Brain microvascular endothelial cell (primary cell): ENCODE measurements at regions not wholly inside any gene's neighbourhood (a gene's known extent, or its start where the extent isn't known, plus 50 kb on each side); places are given as distances from the start of the nearest gene placed in this dataset.
"Not testable (repeated sequence)": the region's sequence is repeated elsewhere in the genome, so short reads cannot be mapped to it uniquely, and the experiment has no call there.

Experiments
- DNase-seq: peaks from one replicate; pipeline ENCODE4 v3.0.0-alpha.2; 2020
- H3K27ac ChIP-seq: fragments of 250-450 bp; sonication (Bioruptor Pico); 2 replicates; pipeline ENCODE4 v1.5.1; 2020; ENCODE audit warnings: mild to moderate bottlenecking, moderate library complexity
- H3K27me3 ChIP-seq: fragments of 250-450 bp; sonication (Bioruptor Pico); replicated peaks from 2 replicates; pipeline ENCODE4 v1.5.1; 2020; ENCODE audit warnings: mild to moderate bottlenecking
- H3K36me3 ChIP-seq: fragments of 250-450 bp; sonication (Bioruptor Pico); replicated peaks from 2 replicates; pipeline ENCODE4 v1.5.1; 2020; ENCODE audit warnings: mild to moderate bottlenecking
- H3K4me3 ChIP-seq: 2 replicates; pipeline ENCODE4 v1.5.1; 2011; ENCODE audit warnings: low read depth, mild to moderate bottlenecking, control low read depth, low read length, moderate library complexity
- in situ Hi-C: cut with HindIII; loops from 2 replicates; pipeline ENCODE4 v1.10.0; 2017; ENCODE audit warnings: low sequenced_read_pairs, low pct_ligation_motif_present
- TF ChIP-seq, protein P1 (sequence below): IDR thresholded peaks from 2 replicates; pipeline ENCODE4 v1.5.1; 2011; ENCODE audit warnings: low read depth, mild to moderate bottlenecking, moderate library complexity, low read length, control low read depth, inconsistent platforms; ENCODE audit errors: missing control alignments

DNA sequence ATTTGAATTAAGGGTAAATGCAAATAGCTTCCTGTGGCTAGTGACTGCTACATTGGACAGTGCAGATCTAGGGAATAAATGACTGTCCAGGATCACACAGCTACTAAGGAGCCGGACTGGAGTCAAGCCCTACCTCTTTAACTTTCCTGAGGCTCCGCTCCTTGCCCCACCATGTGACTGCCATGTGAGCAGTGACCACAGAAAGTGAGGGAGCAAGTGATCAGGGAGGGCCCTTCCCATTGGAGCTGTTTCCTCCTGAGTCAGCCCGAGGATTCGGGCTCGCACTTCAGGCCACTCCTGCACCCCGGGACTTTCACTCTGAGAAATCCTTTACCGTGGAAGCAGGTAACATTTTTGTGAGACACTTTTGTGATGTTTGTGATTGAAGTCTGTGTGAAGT, 198.0 kb downstream of the ANKRD30B start:
- DNase-seq, result no peak
- TF ChIP-seq, protein P1, sequence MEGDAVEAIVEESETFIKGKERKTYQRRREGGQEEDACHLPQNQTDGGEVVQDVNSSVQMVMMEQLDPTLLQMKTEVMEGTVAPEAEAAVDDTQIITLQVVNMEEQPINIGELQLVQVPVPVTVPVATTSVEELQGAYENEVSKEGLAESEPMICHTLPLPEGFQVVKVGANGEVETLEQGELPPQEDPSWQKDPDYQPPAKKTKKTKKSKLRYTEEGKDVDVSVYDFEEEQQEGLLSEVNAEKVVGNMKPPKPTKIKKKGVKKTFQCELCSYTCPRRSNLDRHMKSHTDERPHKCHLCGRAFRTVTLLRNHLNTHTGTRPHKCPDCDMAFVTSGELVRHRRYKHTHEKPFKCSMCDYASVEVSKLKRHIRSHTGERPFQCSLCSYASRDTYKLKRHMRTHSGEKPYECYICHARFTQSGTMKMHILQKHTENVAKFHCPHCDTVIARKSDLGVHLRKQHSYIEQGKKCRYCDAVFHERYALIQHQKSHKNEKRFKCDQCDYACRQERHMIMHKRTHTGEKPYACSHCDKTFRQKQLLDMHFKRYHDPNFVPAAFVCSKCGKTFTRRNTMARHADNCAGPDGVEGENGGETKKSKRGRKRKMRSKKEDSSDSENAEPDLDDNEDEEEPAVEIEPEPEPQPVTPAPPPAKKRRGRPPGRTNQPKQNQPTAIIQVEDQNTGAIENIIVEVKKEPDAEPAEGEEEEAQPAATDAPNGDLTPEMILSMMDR, result no peak
- in situ Hi-C loops, result no loop called here
- H3K4me3 ChIP-seq, result no peak overlapping the region
- no peaks in the 10 kb centered on the region for H3K36me3 ChIP-seq
- no peaks in the 10 kb centered on the region for H3K27me3 ChIP-seq
- no peak overlapping the region for H3K27ac ChIP-seq

DNA sequence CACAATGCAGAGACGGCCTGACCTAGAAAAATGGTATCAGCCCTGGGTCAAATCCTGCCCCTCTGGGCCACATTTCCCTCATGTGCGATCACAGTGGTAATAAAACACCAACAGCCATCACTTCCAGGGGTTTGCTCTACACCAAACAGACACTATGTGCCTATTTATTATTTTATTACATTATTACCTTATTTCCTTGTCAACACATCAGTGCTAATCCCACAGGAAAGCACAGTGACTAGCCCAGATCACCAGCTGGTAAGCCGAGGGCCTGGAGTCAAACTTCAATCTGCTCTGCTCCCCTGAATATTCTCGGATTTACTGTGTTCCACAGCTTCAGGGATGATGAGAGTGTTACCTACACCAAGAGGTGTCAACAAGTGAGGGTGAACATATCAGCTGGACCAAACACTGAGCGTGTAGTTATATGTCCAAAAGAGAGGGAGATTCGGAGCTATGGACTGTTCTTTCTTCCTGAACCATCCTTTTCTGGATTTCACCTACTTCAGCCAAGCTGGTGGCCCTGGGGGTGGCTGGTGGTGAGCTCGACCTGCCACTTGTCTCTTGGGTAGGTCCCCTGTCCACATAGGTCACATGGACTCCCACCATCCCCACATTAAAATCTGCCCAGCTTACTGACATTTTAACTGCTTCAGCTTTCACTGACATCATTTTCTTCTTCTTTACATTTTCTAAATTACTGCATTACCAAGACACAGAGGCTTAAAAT, 198.9 kb downstream of the ANKRD30B start:
- H3K36me3 ChIP-seq, H3K4me3 ChIP-seq, H3K27ac ChIP-seq, H3K27me3 ChIP-seq, DNase-seq, in situ Hi-C loops: not testable (repeated sequence)

DNA sequence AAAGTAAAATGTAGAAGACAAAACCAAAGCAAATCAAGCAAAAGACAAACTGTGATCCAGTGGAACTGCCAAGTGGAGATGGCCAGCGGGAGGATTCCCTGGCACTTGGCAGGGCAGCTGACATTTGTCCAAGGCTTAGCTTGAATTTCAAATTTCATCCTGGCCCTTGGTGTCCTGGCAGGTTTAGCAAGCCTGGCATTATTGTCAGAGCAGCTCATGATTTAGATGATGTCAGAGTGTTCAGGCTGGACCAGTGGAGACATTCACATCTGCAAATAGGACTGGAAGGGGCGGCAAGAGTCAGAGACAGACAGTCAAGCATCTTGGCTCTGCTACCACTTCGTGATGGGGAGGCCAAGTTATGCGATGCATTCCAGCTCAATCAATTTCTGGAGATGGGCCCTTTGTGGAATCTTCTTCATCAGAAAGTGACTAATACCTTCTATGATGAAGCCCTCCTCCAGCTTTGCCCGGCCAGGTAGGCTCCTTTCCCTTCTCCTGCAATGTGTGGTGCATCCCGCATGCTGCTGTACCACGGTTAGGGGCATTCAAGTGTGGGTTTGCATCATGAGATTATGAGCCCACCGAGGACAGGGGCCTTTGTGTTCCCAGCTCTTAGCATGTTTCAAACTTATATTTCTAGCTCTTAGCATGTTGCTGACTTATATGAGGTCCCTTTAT, 199.7 kb downstream of the ANKRD30B start:
- no peak overlapping the region for H3K27ac ChIP-seq
- TF ChIP-seq, protein P1, result no peak
- no peaks in the 10 kb centered on the region for H3K36me3 ChIP-seq
- no peaks in the 10 kb centered on the region for H3K27me3 ChIP-seq
- in situ Hi-C loops, result no loop called here
- no peak overlapping the region for H3K4me3 ChIP-seq
- DNase-seq, result no peak

DNA sequence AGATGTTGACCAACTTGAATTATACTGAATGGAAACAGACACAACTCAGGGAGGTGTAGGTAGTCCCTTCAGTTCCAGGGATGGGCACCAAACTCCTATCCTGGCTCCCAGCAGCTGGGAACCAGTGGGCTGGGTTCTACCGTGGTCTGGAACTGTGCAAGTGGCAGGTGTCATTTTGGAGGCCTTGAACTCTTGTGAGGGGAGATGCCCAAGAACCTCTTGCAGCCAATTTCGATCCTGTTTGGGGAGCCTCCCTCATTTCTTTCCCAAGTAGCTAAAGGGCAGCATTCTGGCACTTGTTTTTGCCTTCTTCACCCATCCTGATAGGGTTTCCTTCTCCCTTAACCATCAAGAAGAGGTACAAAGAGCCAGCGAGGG, 200.2 kb downstream of the ANKRD30B start:
- DNase-seq, result no peak
- H3K4me3 ChIP-seq, result no peak overlapping the region
- H3K27ac ChIP-seq, result no peak overlapping the region
- in situ Hi-C loops, result no loop called here
- H3K27me3 ChIP-seq, result no peaks in the 10 kb centered on the region
- no peaks in the 10 kb centered on the region for H3K36me3 ChIP-seq
- TF ChIP-seq, protein P1, result no peak

DNA sequence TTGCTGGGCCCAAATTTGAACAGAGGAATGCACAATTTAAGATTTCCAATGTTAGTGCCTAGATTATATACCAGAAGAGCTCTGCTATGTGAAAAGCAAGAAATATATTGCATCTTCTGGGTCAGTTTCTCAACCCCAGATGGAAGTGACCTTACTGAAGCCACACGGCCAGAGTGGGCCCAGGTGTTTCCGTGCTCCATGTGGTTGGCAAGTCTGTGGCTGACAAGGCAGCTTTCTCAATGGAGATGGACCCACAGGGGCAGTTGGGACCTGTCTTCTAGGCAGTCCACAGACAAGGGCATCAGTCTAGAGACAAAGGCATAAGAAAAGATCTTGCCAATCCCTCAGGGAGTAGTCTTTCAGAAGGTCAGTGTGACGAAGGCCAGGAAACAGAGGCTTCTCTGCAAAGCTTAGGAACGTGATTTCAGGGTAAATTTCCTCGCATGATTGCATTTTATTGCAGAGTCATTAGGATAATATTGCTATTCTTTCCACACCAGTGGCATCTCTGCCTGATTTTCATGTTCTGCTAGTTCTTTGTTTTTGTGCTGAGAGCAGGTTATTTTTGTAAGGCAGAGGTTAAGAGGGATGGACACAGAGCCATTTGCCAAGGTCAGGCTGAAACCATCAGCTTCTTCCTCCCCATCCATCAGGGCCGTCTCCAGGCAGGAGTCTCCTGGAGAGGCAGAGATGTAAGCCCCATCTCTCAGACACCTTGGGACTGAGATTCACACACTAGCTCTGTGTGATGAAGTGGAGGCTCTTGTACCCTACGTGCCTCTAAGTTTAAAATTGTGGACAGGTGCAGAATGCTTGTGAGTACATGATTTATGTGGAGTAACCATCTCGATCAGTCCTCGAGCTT, 202.1 kb downstream of the ANKRD30B start:
- TF ChIP-seq, protein P1, result no peak
- DNase-seq, result no peak
- in situ Hi-C loops, result no loop called here
- Histone ChIP-seq H3K27ac (no peak overlapping the region), H3K27me3 (no peaks in the 10 kb centered on the region), H3K36me3 (no peaks in the 10 kb centered on the region), H3K4me3 (no peak overlapping the region)

DNA sequence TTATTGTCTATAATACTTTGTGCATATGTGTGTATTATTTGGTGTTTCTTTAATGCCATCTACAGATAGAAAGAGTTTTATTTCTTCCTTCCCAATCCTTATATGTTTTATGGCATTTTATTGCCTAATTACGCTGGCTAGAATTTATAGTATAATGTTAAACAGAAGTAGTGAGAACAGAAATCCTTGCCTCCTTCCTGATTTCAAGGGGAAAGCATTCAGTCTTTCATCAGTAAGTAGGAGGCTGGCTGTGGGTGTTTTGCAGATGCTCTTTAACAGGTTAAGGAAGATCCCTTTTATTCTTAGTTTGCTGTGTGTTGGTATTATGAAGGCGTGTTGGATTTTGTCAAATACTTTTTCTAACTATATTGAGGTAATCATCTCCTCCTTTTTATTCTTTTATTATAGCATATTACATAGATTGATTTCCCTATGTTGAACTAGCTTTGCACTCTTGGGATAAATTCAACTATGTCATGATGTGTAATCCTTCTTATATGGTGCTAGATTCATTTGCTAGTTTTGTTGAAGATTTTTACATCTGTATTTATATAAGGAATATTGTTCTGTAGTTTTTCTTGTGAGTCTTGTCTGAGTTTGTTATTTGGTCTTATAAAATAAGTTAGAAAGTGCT, 204.6 kb downstream of the ANKRD30B start:
- in situ Hi-C loops, H3K27ac ChIP-seq, H3K4me3 ChIP-seq, H3K27me3 ChIP-seq, H3K36me3 ChIP-seq, DNase-seq: not testable (repeated sequence)
